ACC112 (cell line): ENCODE measurements at regions not wholly inside any gene's neighbourhood (a gene's known extent, or its start where the extent isn't known, plus 50 kb on each side); places are given as distances from the start of the nearest gene placed in this dataset.

Experiments used
- H2AFZ ChIP-seq: fragments of 200-600 bp; sonication (generic); one replicate; pipeline ENCODE4 v1.6.0; 2017; ENCODE audit warnings: antibody characterized with exemption, low read length; ENCODE audit not compliant: unreplicated experiment
- H3K27ac ChIP-seq: fragments of 200-600 bp; sonication (generic); 2 replicates; pipeline ENCODE4 v1.5.1; 2014; ENCODE audit warnings: low read depth, mild to moderate bottlenecking, antibody characterized with exemption, low read length, moderate library complexity
- H3K27me3 ChIP-seq: fragments of 200-600 bp; sonication (generic); 2 replicates; pipeline ENCODE4 v1.6.1; 2014; ENCODE audit warnings: mild to moderate bottlenecking, antibody characterized with exemption, low read length, moderate library complexity, mixed read lengths; ENCODE audit not compliant: insufficient read depth
- H3K36me3 ChIP-seq: fragments of 200-600 bp; sonication (generic); 2 replicates; pipeline ENCODE4 v1.6.1; 2016; ENCODE audit warnings: mild to moderate bottlenecking, antibody characterized with exemption, low read length, moderate library complexity, mixed read lengths; ENCODE audit not compliant: insufficient read depth
- H3K4me1 ChIP-seq: fragments of 200-600 bp; sonication (generic); one replicate; pipeline ENCODE4 v1.6.1; 2016; ENCODE audit warnings: low read length, mixed read lengths; ENCODE audit not compliant: insufficient read depth, unreplicated experiment, control insufficient read depth
- H3K4me3 ChIP-seq: fragments of 200-600 bp; sonication (generic); 2 replicates; pipeline ENCODE4 v1.5.1; 2014; ENCODE audit warnings: mild to moderate bottlenecking, low read depth, low read length
- H3K79me2 ChIP-seq: fragments of 200-600 bp; sonication (generic); one replicate; pipeline ENCODE4 v1.6.0; 2016; ENCODE audit warnings: low read length; ENCODE audit not compliant: control insufficient read depth, unreplicated experiment, insufficient read depth

DNA sequence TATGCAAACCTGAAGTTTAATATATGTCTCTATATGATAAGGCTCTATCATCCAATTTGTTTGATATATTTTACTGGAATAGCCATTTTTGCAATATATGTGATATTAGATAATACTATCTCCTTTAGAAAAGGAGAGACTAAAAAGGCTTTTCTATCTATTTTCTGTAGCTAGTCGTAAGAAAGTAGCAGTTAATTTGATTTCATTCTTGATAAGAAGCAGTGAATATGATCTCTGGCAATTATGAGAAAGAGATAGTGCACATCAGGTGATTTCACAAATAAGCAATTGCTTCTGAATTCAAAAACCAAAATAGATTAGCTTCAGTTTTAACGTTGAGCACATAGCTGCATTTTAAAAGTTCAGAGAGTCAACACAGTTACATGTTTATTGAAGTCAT lies 1318.4 kb downstream of the CDH8 start:
- H2AFZ ChIP-seq = no peak overlapping the region
- H3K27ac ChIP-seq = no peak overlapping the region
- no peaks in the 10 kb centered on the region for H3K79me2 ChIP-seq
- no peaks in the 10 kb centered on the region for H3K27me3 ChIP-seq
- no peak overlapping the region for H3K4me3 ChIP-seq
- H3K36me3 ChIP-seq = no peaks in the 10 kb centered on the region
- no peaks in the 10 kb centered on the region for H3K4me1 ChIP-seq

DNA sequence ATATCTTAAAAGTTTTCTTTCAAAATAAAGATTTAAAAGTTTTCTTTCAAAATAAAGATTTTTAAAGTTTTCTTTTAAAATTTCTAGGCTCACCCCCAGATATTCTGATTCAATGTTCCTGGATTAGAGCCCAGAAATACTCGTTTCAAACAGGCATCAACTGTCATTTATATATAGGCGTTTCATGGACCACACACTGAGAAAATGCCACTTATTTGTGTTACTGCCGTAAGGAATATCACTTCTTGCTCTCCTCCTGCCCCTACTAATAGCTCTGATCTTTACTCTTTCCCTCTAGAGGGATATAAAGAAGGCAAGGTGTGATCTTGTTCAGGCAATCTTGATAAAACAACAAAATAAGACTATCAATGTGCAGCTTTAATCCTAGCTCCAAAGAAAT lies 1324.1 kb downstream of the CDH8 start:
- H3K4me3 ChIP-seq = no peak overlapping the region
- no peak overlapping the region for H3K27ac ChIP-seq
- H2AFZ ChIP-seq = no peak overlapping the region
- no peaks in the 10 kb centered on the region for H3K79me2 ChIP-seq
- H3K4me1 ChIP-seq = no peaks in the 10 kb centered on the region
- H3K36me3 ChIP-seq = no peaks in the 10 kb centered on the region
- H3K27me3 ChIP-seq = no peaks in the 10 kb centered on the region

DNA sequence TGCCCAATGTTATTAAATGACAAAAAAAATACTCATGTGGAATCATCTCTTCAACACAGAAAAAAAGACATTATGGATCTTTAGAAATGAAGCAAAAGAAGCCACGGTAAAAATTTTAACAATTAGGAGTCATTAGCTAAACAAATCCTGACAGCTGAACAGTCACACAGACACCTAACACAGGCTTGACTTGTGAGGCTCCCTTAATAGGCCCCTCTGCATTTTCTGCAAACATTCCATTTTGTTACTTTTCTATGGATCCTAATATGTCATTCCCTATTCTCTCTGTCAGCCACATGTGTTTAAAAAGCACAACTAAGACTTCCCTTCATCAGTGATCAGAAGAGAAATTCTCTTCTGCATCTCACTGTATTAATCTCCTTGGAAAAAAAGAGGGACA lies 1331.5 kb downstream of the CDH8 start:
- Histone ChIP-seq H3K36me3 (no peaks in the 10 kb centered on the region), H3K79me2 (no peaks in the 10 kb centered on the region), H3K27ac (no peak overlapping the region), H3K27me3 (no peaks in the 10 kb centered on the region), H3K4me3 (no peak overlapping the region), H3K4me1 (no peaks in the 10 kb centered on the region), H2AFZ (no peak overlapping the region)

DNA sequence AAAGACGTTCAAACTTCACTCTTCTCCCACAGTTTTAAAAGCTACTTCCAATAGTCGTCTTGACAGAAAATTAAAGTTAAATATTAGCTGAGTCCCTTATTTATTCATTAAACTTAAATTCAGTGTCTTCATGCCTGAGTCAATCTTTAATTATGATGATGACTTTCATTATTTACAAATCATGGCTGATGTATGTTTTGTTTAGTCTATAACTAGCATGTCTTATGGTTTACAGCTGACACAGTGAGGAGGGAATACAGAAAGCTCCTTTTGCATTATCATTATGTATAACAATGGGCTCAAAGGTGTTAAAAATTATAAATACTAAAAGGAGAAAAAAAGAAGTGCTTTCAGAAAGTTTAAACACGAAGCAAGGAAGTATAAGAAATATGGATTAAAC lies 1333.1 kb downstream of the CDH8 start:
- Histone ChIP-seq H3K27ac (no peak overlapping the region), H3K79me2 (no peaks in the 10 kb centered on the region), H2AFZ (no peak overlapping the region), H3K4me3 (no peak overlapping the region), H3K36me3 (no peaks in the 10 kb centered on the region), H3K27me3 (no peaks in the 10 kb centered on the region), H3K4me1 (no peaks in the 10 kb centered on the region)

DNA sequence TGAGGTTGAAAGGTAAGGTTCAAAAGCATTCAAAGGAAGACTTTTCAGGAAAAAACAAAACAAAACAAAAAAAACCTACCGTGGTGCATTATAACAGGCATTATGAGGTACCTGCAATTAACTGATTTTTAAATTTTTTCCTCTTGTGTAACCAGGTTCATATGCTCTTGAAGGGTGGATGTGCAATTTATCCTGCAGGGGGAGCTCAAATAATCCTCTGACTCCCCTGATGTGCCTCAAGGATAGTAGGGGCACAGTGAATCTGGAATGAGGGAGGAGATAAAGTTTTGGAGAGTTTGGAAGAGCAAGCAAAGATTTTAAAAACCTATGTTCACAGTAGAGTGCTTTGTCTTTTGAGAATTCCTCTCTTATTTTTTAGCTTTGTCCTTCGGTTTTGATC lies 1349.4 kb downstream of the CDH8 start:
- no peaks in the 10 kb centered on the region for H3K36me3 ChIP-seq
- no peak overlapping the region for H2AFZ ChIP-seq
- H3K4me3 ChIP-seq = no peak overlapping the region
- H3K27me3 ChIP-seq = no peaks in the 10 kb centered on the region
- no peaks in the 10 kb centered on the region for H3K79me2 ChIP-seq
- H3K4me1 ChIP-seq = no peaks in the 10 kb centered on the region
- H3K27ac ChIP-seq = no peak overlapping the region

DNA sequence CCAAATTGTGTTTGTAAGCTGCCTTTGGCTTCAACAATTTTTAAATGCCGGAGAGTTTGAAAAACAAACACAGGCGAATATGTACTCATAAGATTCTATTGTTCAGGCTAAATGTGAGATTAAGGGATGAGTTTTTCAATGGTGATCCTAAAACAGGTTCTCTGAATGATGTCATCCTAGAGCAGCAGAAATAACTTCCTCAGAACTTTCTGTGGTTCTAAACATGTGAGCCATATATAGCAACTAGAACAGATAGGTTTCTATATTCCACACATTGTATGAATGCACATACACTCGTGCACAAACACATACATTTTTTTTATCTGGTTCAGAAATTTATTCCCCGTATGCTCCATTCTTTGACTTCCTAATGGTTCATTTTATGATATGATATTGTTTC lies 1352.2 kb downstream of the CDH8 start:
- Histone ChIP-seq H2AFZ (no peak overlapping the region), H3K36me3 (no peaks in the 10 kb centered on the region), H3K27me3 (no peaks in the 10 kb centered on the region), H3K27ac (no peak overlapping the region), H3K4me3 (no peak overlapping the region), H3K4me1 (no peaks in the 10 kb centered on the region), H3K79me2 (no peaks in the 10 kb centered on the region)

DNA sequence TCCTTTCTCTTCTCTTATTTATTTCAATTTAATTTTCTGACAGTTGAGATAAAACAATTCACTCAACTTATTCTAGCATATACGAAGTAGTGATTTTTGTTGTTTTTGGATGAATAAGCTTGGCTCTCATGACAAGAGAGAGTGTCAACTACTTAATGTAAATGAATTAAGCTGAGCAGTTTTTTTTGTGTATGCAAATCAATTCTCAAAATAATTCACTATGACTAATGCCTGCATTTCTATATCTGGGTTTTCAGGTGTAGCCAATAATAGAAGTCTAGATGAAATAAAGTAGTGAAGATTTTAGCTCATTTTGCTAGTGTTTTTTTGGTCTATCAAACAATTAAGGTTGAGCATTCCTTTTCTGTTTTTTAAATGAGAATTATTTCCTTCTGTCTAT lies 1354.0 kb downstream of the CDH8 start:
- H3K79me2 ChIP-seq = no peaks in the 10 kb centered on the region
- no peak overlapping the region for H3K27ac ChIP-seq
- H3K36me3 ChIP-seq = no peaks in the 10 kb centered on the region
- no peaks in the 10 kb centered on the region for H3K27me3 ChIP-seq
- H3K4me3 ChIP-seq = no peak overlapping the region
- no peak overlapping the region for H2AFZ ChIP-seq
- no peaks in the 10 kb centered on the region for H3K4me1 ChIP-seq

DNA sequence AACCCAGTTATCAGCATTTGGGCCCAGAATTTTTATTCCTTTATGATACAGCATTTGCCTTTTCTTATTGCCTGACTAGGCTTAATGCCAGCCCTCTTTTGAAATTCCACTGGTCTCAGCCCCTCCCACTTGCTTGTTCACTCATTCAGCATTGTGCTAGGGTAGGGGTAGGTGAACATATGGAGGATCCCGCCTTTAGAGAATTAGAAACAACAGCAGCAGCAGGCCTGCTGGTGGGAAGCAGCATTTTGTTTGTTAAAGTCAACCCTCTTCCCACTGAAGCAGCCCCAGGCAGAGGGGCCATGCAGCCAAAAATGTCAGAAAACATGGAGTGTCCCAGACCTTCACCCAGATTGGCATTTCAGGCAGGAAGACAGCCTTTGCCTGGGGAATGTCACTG lies 1355.2 kb downstream of the CDH8 start:
- no peak overlapping the region for H3K4me3 ChIP-seq
- H3K79me2 ChIP-seq = no peaks in the 10 kb centered on the region
- H3K27me3 ChIP-seq = no peaks in the 10 kb centered on the region
- no peaks in the 10 kb centered on the region for H3K36me3 ChIP-seq
- H3K27ac ChIP-seq = no peak overlapping the region
- H3K4me1 ChIP-seq = no peaks in the 10 kb centered on the region
- no peak overlapping the region for H2AFZ ChIP-seq

DNA sequence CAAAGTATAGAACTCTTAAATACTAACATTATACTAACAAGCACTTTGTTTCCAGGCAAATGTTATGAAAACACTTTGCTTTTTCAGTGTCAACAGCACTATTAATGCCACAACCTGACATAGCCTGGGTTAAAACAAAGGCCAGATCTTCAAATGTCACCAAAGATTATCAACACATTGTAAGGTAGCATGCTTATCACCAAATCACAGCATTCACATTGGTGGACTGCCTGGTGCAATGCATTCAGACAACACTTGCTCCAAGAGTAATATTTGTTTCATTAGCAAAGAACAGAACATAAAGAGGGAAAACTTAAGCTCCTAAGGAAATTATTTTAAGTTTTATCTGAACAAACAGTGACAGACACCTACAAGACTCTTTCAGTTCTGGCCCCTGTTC lies 1361.2 kb downstream of the CDH8 start:
- Histone ChIP-seq H3K27me3 (no peaks in the 10 kb centered on the region), H2AFZ (no peak overlapping the region), H3K36me3 (no peaks in the 10 kb centered on the region), H3K79me2 (no peaks in the 10 kb centered on the region), H3K4me3 (no peak overlapping the region), H3K4me1 (no peaks in the 10 kb centered on the region), H3K27ac (no peak overlapping the region)

DNA sequence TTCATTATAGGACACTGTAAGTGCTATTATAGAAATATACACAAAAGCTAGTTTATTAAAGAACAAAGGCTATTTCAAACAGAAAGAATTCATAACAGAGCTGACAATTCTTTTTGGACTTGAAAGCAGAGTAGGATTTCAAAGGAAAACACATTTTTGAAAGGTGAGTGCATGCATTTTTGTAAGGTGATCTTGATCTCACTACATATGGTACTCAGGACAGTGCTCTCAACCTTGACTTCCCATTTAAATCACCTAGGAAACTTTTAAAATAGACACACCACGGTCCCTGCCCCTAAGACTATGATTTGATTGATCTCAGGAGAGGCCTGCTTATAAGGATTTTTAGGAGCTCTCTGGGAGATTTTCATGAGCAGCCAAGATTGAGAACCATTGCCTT lies 1362.0 kb downstream of the CDH8 start:
- Histone ChIP-seq H3K36me3 (no peaks in the 10 kb centered on the region), H3K27me3 (no peaks in the 10 kb centered on the region), H3K4me3 (no peak overlapping the region), H3K79me2 (no peaks in the 10 kb centered on the region), H3K27ac (no peak overlapping the region), H3K4me1 (no peaks in the 10 kb centered on the region), H2AFZ (no peak overlapping the region)

DNA sequence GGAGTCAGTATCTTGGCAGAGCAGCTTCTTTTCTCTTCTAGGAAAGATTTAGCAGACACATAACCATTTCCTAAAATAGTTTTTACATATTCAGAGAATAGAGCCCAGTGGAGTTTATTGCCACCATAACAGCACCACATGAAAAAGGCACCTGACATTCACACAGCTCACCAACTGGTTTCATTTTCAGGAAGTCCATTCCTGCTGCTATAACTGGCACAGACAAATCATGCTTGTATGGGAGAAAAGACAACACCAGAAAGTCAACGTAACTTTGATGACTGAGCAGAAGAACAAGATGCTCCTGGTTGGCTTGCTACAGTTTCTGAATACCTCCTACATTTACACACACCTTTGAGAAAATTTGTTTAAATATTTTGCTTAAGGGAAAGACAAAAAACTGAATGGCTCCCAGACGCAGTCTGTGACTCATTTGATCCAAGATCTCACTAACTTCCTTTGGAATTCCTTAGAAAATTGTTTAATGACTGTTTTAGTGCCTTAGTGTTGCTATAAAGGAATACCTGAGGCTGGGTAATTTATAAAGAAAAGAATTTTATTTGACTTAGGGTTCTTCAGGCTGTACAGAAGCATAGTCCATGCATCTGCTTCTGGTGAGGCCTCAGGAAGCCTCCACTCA lies 1380.6 kb downstream of the CDH8 start:
- Histone ChIP-seq H3K79me2 (no peaks in the 10 kb centered on the region), H3K36me3 (no peaks in the 10 kb centered on the region), H3K27me3 (no peaks in the 10 kb centered on the region), H3K4me3 (no peak overlapping the region), H2AFZ (no peak overlapping the region), H3K27ac (no peak overlapping the region), H3K4me1 (no peaks in the 10 kb centered on the region)
